ENCODE measurements at regions not wholly inside any gene's neighbourhood (a gene's known extent, or its start where the extent isn't known, plus 50 kb on each side); places are given as distances from the start of the nearest gene placed in this dataset.

DNA sequence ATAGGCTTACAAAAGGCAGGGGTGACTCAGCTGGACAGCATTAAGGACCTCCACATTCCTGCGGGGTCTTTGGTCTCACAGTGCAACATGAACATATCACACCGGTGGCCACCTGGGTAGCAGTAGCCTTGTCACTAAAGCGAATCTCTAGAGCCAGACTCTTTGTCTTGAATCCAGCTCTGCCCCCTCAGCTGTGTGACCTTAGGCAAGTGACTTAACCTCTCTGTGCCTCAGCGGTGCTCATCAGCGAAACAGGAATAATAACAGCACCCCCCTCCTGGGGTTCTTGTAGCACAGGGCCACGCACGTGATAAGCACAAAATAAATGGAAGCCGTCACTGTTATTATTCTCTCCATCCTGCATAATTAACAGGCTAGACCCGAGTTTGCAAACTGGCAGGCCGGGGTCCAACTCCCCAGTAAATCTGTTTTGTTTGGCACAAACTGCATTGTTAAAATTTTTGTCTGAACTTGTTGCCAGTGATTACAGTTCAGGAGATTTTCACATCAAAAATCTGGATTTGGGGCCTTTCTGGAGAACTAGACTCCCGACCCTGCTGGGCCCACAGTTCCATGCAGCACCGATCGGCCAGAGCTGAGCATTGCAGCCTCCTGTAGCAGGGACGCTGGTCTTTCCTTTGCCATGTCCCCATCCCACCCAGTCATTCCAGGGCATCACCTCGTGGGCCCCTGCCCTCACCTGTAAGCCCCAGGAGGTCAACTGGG, 174.8 kb downstream of the PHETA1 start:
- DNase-seq: no peak

DNA sequence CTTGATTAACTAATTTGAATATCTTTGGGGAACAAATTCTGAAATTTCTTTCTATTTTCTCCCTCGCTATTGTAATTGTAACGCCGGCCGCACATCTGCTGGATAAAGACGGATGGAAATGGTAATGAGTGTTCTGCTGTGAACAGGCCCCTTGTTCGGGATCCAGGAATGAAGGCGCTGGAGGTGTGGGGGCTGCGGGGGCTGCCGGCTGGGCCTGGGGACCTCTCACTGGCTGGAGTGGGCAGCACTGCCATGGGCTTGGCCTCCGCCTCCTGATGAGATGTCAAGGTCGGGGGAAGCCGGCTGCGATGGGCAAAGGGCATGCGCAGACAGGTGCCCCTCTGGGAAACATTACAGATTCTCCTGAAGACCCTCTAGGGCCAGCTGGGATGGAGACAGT, 175.4 kb downstream of the PHETA1 start:
- DNase-seq: no peak

DNA sequence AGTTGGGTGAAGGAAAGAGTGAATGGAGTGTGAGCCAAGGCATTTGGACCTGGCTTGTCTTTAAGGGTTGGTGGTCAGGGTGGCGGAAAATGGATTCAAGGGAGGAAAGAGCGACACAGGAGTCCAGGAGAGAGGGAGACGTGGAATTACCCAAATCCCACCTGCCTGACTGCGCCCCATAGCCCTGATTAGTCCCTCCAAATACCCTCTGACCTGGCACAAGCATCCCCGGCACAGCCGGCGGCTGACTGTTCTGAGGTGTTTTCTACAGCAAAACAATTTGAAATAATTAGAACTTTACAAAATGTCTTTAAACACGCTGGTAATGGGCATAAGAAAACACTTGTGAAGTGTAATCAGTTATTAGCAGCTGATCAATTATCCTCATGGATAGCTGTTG, 175.8 kb downstream of the PHETA1 start:
- no peak for DNase-seq

DNA sequence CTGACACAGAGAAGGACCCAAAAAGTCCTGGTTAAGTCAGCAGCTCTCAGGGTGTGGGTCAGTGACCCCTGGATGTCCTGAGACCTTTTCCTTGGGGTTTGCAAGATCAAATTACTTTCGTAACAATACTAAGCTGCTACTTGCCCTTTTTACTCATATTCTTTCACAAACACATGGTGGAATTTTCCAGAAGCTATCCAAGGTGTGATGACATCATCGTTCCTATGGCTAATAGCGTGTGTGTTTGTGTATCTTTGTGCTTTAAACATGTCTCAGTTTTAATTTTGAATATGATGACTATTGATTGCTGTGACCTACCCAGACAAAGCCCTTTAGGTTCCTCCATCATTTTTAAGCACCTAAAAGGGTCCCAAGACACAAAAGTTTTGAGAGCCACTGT, 176.2 kb downstream of the PHETA1 start:
- DNase-seq: no peak

DNA sequence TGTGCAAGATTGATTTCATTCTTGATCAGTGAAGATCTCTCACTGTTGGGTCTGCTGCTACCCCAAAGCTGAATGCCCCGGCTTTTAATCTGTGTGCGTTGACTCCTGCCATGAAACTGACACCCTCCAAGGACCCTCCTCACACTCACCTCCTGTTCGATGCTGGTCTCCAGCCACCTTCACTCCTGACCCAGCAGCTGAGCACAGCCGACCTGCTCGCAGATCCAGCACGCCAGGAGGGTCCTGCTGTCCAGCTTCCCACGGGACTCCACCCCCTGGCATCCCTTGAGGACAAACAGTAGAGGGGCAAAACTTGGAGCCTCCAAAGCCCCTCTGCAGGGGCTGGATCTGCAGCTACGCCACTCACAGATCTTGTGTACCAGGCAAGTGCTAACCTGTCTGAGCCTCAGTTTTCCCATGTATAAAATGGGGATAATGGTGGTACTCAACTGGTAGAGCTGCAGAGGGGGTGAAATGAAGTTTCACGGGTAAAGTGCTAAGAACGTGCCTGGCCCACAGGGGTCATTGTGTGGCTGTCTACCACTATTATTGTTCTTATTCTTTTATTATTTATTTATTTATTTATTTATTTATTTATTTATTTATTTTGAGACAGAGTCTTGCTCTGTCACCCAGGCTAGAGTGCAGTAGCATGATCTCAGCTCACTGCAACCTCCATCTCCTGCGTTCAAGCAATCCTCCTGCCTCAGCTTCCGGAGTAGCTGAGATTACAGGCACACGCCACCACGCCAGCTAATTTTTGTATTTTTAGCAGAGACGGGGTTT, 178.0 kb downstream of the PHETA1 start:
- no peak for DNase-seq

DNA sequence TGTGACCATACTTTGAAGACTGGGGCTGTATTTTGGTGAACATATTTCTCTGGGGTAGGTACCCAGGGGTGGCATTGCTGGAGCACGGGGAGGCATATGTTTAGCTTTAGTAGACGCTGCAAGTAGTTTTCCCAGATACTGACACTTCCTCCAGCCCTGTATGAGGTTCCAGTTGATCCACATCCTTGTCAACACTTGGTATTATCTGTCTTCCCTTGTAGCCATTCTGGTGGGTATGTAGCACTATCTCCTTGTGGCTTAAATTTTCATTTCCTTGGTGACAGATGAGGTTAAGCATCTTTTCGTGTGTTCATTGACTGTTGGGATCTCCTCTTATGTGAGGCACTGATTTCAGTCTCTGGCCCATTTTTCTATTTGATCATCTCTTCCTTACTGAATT, 179.1 kb downstream of the PHETA1 start:
- no peak for DNase-seq

DNA sequence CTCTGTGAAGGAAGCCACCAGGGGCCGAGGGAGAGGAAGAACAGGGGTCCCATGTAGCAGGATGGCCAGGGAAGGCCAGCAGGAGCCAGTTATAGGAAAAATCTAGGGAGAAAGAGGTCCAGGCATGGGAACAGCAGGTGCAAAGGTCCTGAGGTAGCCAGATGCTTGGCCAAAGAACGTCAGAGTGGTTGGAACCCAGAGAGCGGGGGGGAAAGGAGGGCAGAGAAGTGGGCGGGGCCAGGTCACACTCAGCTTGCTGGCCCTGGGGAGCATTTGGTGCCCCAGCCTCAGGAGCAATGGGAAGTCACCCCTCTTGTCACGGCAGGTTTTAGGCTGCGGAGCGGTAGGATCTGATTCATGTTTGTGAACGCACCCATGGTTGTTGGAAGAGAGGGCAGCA, 180.5 kb downstream of the PHETA1 start:
- DNase-seq: no peak

DNA sequence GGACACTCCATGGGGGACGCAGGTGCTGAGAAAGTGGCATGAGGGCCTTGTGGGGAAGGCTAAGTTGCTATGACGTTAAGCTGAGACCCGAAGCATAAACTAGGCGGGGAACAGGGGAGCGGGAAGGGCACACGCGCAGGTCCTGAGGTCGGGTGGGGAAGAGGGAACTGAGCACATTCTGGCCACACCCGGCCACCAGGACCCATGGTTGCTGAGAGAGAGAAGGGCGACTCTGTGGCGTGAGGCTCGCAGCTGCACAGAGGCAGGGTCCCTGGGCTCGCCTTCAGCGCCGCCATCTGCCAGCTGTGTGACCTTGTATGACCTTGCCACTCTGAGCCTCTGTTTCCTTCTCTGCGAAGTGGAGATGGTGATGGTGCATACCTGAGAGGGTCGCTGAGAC, 182.5 kb downstream of the PHETA1 start:
- DNase-seq: no peak

DNA sequence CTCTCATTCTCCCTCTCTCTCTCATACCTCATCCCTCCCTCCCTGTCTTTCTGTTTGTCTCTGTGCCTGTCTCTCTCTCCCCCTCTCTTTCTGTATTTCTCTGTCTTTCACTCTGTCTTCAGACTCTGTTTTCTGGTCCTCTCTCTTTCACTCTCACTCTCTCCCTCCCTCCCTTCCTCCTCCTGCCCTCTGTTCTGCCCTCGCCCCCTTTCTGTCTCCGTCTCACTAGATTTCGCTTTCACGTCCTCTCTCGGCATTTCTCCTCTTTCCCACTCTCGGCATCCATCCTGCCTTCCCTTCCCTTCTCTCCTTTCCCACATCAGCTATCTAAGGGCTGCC, 183.0 kb downstream of the PHETA1 start:
- DNase-seq: no peak

DNA sequence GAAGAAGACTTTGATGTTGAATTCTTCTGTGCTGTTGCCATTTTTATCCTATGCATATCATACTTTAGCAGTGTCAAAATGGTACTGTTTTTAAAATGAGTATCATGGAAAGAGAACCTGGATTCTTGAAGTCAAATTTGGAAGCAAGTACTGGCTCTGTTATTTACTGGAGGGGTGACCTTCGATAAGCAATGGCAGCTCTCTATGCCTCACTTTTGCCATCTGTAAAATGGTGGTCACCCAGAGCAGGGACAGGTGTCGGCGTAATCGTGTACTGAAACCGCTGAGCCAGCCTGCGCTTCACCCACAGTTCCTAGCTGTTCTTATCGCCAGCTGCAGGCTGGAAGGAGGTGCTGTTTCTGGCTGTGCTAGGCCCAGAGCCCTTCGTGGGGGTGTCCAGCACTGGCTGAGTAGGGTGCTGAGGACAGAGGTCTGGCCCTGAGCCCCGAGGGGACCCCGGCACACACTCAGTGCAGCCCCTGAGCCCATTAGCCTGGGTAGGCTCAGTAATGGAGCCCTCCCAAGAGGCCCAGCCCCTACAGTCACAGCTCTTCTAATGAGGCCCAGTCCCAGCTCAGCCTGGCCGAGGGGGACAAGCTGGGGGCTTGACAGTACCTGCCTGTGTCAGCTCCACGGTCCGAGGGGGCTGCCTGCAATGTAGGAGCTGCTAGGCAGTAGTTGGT, 183.5 kb downstream of the PHETA1 start:
- DNase-seq: no peak

DNA sequence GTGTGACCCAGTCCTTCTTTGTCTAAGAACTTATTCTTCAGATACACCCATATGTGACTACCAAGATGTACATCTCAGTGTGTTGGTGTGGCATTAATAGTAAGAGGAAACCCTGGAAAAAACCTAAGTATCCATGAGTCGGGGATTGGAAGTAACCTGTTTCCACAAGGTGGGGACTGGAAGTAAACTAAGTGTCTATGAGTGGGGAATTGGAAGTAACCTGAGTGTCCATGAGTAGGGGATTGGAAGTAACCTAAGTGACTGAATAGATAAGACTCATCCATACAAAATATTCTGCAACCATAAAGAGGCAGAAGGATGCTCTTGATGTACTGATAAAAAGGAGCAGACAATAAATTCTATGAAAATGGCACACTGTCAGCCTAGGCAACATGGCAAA, 184.7 kb downstream of the PHETA1 start:
- no peak for DNase-seq

DNA sequence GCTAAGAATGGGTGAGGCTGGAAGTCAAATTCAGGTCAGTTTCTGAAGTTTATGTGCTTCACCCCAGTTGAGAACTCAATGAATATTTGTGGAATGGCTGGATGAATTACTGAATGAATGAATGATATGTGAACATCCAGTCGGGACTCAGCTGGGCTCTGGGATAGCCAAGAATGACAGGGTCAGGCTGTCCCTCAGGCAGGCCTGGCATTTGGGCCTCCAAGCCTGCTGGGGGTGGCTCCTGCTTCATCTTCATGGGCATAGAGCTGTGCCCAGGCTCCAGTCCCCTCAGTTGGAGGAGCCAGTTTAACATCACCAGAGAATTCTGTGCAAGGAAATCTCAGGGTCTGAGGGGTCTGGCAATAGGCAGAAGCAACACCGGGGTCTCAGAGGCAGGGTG, 185.8 kb downstream of the PHETA1 start:
- no peak for DNase-seq

DNA sequence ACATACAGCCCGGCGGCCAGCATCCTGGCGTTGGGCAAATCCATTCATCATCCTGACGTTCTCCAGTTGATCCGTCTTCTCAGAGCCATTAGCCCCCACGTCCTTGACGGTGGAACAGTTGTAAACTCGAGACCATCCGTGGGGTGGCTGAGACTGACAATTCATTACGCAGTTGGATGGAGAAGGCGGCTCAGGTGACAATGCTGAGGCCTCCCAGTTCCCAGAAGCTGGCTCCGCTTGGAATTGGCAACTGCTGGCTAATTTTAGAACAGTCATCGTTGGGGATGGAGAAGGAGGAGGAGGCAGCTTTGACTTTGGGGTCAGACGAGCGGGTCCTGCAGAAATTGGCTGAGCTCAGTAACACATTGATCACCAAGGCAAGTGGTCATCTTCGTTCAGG, 186.5 kb downstream of the PHETA1 start:
- no peak for DNase-seq

DNA sequence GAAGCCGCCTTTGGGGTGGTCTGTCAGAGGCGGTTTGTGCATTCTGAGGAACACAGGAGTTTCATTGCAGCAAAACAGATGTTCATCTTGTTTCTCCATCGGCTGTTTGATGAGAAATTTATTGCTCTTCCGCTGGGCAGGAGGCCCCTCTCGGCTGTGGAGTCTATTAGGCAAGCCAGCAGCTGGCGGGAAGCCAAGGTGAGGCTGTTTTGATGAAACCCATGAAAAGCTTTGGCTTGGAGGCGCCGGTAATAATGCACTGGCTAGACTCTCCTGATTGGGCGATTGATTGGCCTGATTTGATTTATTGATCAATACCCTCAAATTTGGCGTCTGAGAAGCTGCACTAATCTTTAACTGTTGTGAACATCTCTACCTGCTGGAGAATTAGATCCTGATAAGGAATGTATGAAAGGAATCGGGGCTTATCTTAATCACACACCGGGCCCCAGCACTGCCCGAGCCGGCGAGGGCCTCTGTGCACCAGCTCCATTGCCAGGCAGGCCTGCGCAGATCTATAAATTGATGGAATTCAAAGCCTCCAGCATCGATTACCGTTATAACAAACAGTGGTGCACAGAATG, 187.7 kb downstream of the PHETA1 start:
- DNase-seq: no peak

DNA sequence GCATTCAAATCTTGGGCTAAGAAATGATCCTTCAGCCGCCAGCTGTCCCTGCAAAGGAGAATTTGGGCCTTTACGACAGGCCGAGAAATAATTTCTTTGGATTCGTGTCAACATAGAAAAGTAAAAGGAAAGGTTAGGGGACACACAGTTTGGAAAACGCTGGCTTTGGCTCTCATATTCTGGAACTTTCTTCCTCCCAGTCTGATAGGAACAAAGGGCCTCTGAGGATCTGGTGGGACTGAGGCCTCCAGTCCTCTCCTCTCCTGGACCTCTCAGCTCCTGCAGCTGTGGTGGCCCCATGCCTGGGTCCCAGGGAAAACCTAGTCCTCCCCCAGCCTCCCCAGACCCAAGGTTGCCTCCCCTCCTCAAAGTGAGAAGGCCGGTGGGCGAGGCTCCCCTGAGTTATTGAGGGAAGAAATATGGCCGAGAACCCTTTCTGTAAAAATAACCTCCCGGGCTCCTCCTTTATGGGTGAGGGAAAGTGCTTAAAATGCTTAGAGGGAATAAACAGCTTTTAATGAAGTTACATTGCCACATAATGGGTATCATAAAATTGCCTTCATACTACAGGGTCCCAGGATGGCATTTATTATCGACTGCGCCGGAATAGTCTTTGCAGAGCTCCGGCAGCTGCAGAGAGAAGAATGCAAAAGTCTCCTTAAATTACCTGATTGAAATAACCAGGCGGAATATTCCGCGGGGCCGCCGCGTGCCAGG, 188.3 kb downstream of the PHETA1 start:
- DNase-seq: no peak

DNA sequence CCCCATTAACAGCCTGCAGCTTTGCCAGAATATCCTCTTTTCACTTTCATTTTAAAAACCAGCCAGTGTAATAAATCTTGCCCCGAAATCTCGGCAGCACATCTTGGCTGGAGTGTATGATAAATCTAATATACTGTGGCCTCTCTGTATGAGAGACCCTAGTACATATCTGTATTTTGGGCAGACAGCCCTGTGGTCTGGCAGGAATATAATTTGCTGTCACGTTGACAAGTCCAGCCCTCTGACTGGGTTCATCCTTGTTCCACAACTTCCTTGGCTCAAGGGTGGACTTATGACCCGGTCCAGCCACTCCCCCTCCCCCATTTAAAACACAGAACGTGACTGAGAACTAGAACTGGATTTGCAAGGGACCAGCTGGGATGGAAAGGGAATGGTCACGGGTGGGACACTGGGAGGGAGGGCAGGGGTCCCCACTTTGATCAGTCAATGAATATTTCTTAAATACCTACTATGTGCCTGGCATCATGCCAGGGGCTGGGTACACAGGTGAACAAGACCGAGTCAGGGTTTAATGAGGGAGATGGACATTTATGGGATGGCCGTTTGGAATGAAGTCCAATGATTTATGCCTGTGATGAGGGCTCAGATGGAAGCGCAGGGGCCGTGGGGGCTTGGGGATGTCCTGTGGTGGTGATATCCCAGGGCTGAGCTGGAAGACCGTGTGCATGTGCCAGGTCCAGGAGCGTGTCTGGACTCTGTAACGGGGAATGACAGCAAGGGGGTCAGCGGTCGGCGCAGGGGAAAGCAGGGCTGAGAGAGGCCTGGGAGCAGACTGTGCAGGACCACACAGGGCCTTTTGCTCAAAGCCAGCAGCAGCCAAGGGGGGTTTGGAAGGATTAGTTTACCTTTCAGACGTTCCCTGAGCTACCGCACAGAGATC, 190.5 kb downstream of the PHETA1 start:
- DNase-seq: no peak

DNA sequence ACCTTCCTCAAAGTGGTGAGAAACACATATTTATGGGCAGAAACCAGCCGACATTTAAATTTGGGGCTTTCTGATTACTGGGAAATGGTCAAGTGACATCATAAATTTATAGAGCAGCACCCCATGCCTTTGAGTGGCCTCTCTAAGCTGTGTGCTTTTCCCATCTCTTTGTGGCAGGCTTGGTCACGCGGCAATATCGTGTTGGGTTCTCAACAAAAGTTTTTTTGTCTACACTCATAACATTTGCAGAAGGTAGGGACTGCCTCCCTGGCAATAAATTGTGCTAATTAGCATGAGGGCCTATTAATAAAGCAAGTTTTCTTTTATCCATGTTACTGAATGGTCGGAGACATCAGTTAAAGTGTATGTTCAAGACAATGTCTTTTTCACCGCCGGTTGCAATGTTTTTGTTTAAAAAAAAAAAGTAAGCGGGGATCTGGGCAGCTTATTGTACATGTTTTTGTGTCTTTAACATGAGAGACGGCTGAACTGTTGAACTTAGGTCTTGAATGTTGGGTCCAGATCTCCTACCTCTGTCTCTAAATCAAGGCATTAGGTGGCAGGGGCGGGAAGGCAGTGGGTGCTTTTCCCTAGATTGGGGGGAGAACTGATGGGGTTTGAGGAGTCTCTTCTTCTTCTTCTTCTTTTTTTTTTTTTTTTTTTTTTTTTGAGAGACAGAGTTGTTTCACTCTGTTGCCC, 193.3 kb downstream of the PHETA1 start:
- DNase-seq: no peak

DNA sequence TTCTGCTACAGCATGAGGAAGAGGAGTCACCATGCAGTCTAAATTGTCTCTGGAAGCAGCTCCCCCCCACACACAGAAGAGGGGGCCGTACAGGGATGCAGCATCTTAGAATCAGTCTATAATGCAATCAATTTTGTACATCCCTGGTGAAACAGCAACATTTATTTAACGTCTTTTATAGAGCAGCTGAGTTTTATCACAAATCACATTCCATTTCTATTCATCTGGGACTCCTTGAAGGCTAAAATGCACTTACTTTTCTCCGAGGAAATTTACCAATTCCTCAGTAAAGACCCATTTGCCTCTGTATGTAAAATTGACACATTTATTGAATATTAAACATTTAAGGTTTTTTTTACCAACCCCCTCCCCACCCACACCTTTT, 193.9 kb downstream of the PHETA1 start:
- DNase-seq: no peak

DNA sequence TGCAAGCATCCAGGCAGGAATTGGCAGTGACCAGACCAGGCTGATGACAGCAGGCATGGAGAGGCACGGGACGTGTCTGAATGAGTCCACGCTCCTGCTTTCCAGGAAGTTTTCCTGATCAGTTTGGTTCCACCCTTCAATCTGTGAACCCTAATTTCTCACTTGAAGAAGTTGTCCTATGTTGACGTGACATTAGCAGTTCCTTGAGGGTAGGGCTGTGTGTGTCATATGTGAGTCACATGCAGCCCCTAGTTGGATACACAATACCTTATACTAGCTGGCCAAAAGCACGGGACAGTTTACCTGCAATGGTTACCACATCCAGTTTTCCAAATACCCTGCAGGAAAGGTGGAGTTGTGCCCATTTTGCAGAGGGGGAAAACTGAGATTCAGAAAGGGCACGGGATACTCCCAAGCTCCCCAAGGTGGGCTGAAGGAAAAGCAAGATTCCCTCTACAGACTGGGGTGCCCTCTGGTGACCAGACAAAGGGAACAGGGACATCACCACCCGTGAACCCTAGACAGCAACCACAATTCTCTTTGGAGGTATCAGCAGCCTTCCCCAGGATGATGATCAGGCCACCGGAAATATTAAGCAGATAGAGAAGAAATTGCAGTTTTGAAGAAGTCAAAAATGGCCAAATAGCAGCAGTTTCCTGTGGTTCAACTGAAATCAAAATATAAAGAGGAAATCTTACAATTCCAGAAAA, 194.5 kb downstream of the PHETA1 start:
- no peak for DNase-seq

DNA sequence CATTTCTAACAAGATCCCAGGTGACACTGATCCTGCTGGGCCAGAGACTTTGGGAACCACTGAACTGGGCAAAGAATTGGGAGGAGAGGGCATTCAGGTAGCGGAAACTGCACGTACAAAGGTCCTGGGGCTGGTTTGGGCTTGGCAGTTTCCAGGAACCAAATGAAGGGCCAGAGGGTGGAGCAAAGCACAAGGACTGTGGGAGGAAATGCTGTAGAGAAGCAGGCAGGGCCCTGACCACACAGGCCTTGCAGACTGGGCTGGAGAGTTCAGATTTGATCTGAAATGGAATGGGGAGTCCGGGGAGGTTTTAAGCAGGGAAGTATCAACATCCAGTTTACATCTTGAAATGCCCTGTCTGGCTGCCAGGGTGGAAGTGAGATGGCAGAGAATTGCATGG, 195.1 kb downstream of the PHETA1 start:
- no peak for DNase-seq

DNA sequence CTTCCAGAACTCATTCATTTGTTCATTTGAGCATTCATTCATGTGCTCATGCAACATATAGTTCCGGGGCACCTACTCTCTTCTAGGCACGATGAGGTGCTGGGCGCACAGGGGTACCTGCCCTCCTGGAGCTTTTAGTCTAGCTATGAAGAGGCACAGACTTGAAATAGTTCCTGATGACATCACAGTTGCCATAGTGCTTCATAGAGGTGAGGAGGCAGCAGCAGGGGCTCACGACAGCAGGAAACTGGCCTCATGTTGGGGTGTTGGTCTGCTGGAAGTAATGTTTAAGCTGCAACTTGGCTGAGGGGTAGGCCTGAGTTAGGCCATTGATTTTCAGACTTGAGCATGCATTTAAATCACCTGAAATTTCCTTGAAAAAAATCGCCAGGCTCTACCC, 195.5 kb downstream of the PHETA1 start:
- no peak for DNase-seq
